GM19328 (cell line): ENCODE measurements at regions not wholly inside any gene's neighbourhood (a gene's known extent, or its start where the extent isn't known, plus 50 kb on each side); places are given as distances from the start of the nearest gene placed in this dataset.

Experiments
- ATAC-seq: cut with Tn5 transposase; IDR thresholded peaks from one replicate; pipeline ENCODE4 v1.9.1; 2021; ENCODE audit warnings: mild to moderate bottlenecking, moderate library complexity; ENCODE audit not compliant: unreplicated experiment

DNA sequence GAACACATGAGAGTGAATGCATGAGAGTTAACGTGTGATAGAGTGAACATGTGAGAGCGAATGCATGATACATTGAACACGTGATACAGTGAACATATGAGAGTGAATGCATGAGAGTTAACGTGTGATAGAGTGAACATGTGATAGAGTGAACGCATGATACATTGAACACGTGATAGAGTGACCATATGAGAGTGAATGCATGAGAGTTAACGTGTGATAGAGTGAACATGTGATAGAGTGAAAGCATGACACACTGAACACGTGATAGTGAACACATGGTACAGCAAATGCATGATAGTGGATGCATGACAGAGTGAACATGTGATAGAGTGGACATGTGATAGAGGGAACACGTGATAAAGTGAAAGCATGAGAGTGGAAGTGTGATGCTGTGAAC lies 517.9 kb downstream of the EIPR1 start:
- no peak for ATAC-seq

DNA sequence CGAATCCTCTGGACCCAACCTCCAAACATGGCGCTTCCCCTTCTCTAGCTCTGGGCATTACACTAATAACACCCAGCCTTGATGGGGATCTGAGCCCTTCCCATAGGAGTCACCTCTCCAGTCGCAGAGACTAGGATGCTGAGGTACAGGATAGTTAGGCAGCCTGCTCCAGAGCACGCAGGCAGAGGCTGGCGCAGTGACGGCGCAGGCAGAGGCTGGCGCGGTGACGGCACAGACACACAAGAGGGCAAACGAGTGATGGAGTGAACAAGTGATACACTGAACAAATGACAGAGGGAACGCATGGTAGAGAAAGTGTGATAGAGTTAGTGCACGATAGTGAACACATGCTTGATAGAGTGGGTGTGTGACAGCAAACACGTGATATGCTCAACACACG lies 518.5 kb downstream of the EIPR1 start:
- no peak for ATAC-seq

DNA sequence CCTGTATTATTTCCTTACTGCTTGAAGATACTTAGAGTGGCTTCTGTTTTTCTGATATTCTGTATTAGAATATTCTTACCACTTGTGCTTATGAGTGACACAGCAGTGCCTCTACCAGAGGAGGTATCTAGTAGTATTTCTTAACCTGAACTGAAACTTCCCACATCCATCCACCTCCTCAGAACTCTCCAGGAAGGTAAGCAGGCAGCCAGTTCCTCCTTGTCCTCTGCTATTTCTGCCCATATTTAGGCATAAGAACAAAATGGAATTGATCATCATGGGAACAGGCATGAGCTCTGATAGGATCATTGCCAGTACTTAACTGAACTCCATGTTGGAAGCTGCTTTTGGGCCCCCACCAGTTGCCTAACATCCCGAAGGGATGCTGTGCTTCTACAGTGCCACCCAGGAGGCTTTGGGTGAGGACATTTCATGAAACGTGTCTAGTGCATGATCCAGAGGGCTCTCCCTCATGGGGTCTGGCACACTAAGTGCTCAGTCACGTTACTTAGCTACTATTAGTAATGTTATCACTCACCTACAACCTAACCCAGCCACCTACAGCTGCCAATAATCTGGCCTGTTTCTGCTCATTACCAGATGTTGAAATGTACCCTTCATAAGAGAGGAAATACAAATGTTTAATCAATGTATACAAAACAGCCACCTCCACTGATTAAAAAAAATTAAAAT lies 520.7 kb downstream of the EIPR1 start:
- no peak for ATAC-seq

DNA sequence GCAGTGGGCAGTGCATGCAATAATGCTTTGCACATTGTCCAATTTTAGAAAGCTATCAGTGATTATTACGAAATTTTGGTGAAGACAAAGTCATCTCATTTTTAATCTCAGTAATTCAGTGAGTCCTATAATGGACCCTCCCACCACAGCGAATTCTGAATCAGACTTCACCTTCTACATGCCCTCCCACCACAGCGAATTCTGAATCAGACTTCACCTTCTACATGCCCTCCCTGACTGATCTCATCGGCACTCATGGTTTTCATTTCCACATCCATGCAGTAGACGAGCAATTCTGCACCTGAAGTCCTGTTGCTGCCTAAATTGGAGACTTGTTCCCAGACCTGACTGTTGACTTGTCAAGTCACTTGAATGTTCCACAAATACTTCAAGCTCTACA lies 522.3 kb downstream of the EIPR1 start:
- ATAC-seq, result no peak

DNA sequence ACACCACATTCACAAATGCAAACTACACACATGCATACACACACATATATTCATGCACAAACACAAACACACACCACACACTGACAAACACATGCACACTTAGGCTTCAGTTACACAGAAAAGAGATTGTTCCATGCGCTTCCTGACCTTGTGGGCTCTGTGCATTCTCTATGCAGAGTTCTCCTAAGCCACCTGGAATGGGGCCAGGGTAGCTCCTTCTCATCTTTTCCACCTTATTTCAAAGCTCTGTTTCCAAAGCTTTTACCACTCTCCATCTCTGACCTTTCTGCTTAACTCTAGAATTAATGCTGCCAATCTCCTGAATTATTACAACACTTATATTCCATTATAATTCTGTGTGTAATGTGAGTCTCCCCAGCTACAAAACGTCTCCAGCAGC lies 522.3 kb upstream of the MYT1L start:
- no peak for ATAC-seq

DNA sequence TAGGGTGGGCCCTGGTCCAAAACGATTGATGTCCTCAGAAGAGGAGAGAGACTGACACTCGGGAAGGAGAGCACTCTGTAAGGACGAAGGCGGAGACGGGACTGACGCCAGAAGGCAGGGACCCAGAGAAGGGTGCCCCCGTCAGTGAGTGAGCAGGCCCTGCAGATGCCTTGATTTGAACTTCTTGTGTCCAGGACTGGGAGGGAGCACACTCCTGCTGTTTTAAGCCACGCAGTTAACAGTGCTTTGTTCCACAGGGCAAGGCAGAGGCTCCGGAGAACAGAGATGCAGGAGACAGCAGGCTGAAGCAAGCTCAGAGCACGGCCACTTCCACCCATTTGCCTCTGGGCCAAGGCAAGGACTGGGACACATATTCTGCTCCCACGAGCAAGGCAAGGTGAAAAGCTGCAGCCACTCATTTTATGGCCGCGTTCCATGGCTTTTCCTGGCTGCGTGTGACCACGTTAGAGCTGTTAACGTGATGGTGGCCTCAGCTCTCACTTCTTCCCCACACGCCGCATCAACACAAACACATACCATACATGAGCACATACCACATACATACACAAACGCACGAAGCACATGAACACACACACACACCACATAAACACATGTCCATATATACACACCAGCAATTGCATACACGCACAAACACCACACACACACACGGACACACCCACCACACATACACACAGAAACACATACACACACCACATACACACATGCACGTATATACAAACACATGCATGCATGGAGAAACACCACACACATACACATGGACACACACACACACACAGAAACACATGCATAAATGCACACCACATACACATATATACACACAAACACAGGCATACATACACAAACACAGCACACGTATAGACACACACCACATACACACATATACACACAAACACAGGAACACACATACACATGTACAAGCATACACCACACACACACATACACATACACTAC lies 521.0 kb upstream of the MYT1L start:
- ATAC-seq, result no peak

DNA sequence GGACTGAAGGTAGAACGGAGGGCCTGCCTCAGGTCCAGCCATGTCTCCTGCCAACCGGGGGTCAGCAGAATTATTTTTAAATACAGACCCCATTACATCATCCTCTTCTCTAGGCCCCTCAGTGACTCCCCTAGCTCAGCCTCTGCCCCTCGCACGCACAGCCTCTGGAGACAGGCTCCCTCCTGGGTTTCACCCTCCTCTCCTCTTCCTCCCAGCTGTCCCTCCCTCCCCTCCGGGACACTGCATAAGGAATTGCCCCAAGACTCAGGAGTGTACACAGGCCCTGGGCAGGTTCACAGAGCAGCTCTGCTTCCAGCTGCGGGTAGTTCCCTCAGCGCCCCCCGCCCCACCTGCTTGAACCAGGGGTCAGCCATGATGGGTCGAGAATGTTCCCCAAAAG lies 520.2 kb upstream of the MYT1L start:
- no peak for ATAC-seq

DNA sequence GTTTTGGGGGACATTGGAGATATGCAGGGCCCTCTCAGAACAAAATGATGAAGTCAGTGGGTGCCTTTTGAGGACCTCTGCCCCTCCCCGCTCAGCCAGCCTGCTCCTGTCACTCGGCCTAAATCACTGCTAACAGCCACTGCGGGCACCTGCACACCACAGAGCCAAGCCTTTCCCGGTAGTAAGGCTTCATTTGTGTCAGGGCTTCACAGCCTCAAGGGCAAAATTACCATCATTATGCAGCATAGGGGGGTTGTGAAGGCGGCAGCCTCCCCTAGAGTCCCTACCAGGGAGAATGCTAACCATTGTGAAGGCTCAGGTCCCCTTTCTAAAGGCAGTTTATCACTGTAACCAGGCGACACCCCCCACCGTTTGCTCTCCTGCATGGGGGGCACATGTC lies 519.8 kb upstream of the MYT1L start:
- no peak for ATAC-seq

DNA sequence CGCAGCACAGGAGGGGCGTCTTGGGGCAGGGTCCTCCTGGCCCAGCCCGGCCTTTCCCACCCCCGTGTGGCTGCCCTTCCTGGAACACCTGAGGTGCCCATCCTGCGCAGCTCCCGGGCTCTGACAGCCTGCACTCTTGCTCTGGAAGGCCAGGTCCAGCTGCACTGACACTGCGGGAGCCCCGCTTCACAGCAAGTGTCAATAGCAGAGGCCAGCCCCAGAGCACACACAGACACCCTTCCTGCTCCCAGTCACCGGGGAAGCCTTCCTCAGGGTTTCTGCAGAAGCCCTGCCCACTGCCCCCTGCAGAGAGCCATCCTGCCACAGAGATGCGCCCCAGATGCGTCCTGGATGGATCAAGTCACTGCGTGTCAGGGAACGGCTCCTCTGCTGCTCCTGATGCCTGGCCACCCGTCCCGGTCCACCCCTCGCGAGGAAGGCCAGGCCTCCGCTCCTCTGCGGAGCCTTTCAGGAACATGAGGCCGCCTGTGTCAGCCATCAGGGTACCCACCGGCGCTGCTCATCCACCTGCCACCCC lies 519.2 kb upstream of the MYT1L start:
- ATAC-seq, result no peak

DNA sequence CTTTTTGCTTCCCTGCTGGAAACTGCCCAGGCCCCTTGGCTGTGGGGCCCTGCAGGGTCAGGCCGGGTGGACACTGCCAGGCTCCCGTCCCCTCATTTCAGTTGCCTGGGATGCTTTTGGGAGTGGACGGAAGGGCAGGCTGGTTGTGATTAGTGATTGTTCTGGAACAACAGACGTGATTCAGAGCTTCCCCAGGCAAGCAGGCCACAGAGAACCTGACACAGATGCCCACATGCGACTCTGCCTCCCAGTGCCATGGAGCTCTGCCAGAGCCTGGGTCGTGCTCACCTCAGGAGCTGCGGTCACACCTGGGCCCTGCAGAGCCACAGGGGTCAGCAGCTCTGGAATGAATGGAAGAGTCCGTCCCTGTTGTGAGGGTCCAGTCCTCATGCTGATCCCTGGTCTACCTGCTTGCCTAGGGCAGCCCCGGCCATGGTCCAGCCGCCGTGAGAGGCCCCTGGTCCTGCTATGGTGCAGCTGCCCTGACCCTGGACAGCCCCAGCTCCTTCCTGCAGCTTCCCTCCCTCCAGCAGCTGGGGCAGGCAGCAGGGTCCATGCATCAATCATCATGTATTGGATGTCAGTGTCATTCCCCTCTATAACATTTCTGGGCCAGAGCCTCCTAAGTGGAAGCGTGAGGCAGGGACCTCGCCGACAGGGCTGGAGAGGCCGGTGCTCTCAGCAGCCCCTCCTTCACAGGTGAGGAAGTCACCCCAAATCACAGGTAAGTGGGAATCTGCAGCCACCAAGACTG lies 518.6 kb upstream of the MYT1L start:
- no peak for ATAC-seq

DNA sequence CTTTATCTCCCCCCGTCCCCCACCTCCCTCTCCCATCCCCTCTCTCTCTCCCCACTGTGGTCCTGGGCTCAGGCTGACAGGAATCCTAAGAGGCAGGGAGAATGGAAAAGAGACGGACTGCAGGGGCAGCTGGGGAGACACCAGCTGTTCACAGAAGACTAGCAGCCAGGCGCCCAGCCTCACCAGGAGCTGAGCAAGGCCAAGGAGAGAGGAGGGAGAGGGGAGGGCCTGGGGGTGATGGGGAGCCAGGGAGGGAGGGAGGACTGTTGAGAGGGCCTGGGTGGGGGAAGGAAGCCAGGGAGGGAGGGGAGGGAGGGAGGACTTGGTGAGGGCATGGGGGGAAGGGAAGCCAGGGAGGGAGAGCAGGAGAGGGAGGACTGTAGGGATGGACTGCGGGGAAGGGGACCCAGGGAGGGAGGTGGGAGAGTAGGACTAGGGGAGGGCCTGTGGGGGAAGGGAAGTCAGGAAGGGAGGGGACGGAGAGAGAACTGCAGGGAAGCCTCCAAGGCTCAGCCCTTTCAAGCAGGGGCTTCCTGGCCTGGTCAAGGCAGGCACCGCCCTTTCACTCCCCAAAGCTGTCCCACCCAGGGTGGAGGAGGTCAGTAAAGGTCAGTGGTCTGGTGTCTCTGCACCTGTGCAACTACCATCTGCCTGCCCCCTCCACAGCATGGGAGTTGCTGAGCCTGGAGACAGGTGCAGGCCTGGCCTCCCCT lies 517.7 kb upstream of the MYT1L start:
- ATAC-seq, result no peak

DNA sequence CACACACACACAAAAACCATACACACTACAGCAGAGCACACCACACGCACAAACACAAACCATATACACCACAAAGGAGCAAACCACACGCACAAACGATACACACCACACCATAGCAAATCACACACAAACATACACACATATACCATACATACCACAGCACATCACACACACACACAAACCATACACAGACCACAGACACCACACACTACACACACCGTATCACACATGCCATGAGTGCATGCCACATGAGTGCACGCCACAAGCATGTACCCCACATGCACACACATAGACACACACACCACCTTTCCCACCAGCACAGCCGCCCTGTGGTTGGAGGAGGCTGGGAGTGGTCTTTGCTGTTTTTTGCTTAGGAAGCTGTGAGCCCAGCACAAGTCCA lies 517.1 kb upstream of the MYT1L start:
- no peak for ATAC-seq

DNA sequence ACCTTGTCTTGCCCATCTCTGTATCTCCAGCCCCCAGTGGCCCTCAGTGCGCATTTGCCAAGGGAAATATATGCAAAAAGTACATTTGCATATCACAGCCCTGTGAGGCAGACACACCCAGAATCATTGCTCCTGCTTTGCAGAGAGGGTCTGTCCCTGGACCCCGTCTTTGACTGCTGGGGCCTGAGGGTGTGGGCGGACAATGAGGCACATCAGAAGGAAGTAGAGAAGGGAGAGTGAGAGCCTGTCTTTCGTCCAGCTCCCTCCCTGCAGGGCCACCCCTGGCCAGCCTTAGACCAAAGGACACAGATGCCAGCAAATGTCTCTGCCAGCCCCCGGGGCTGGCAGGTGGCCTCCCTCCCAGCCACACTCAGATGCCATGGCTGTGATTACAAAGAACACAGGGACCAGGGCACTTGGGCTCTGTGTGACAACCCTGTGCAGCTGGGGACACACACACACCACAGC lies 516.2 kb upstream of the MYT1L start:
- ATAC-seq, result no peak

DNA sequence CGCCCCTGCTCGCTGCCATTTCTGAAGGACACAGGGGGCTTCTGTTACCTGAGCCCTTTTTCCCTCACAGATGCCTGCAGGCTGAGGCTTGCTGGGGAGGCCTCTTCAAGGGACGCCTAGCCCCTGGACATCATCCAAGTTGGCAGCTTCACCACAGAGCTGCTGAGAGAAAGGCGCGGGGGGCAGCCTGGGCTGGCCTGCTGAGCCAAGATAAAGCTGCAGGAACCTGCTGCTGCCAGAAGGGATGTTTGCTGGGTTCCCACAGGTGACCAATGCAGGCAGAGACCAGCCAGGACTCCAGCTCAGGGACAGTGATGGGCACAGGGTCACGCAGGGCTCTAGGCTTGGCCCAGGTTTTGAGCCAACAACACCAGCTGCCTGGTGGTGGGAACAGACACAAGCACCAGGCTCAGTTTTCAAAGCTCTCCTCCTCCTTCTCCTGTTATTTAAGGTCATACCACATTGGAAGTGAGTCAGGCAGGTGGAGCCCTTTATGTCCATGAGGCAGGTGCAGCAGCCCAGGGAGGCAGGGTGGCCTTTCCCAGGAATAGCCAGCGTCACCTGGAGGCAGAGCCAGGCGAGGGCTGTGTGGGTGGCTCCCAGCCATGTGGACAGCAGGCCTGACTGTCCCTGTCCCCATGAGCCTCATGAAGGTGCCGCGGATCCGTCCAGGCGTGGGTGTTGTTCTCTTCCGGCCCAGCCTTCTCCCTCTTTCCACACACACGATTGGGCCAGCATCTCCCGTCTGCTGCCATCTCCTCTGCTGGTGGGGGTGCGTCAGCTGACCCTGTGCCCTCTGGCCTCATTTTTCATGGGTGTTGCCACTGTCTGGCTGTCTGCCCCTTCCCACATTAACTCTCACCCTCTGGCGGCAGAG lies 515.5 kb upstream of the MYT1L start:
- no peak for ATAC-seq

DNA sequence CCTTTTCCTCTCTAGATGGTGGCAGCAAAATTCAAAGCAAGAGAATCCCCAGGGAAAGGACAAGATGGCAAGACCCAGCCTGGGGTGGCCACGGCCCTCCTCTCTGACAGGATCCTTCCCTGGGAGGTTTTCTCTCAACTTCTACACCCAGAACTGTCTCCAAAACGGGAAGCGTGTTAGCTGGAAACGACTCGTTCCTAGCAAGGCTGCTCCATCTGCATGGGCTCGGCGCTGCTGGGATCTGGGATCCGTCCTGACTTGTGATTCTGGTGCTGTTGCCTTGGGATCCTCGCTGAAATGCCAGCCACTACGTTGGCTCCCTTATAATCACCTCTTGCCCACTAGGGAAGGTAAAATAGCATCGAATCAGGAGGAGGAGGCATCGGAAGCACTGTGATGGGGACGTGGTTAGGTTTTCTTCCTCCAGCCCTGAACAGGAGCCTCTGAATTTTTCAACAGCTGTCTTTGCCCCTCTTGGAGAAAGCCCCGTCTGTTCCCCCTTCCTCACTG lies 514.8 kb upstream of the MYT1L start:
- ATAC-seq, result no peak

DNA sequence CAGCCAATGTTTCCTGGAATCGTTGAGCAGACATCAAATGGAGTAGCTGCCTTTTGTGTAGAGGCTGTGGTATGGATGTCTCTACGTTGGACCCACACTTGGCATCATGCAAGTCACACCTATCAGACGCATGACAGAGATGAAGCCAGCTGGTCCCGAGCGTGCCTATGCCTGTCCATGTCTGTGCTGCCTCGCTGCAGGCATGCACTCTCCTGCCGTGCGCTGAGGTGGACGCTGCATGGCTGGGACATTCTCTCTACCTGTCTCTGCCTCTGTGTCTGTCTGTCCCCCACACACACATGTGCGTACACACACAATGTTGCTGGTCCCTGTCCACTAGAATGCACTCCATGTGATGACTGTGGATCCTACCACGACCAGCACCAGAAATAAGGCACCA lies 514.2 kb upstream of the MYT1L start:
- no peak for ATAC-seq

DNA sequence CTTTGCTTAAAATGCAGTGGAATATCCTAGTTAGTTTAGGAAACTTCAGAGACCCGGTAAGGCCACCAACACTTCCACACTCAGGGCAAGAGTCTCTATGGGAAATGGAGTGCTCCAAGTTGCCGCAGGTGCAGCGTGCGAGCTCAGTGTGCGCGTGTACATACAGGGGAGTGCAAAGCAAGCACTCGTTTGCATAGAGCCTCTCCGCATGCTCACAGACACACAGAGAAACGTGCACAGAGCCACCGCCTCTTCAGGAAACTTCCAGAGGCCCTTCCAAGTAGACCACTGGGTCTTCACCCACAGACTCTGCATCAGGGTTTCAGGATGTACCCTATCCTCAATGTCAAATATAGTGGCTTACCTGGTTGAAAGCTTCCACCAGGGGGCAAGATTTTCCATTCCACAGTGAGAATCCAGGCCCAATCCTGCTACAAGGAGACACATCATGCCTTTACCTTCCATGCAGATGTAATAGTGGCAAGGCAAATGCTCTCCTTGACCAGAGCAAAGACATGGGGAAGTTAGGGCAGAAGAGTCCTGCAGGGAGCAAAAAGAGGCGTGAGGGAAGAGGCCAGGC lies 513.0 kb upstream of the MYT1L start:
- ATAC-seq, result no peak

DNA sequence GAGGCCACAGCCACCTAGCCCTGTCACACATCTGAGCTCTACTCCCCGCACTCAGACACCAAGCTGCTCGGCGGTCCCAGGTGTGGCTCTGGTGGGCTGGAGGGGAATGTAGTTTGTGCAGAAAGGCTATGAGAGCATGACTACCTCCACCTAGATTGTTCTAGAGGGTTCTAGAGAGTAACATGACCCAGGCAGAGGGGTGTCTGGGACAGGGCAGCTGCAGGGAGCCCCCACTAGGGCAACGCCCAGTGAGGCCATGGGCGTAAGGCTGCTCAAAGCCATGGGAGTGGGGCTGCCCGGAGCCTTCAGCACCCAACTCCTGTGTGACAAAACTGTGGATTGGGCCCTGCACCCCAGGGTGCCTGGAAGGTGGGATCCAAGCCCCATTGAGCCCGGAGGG lies 511.4 kb upstream of the MYT1L start:
- no peak for ATAC-seq

DNA sequence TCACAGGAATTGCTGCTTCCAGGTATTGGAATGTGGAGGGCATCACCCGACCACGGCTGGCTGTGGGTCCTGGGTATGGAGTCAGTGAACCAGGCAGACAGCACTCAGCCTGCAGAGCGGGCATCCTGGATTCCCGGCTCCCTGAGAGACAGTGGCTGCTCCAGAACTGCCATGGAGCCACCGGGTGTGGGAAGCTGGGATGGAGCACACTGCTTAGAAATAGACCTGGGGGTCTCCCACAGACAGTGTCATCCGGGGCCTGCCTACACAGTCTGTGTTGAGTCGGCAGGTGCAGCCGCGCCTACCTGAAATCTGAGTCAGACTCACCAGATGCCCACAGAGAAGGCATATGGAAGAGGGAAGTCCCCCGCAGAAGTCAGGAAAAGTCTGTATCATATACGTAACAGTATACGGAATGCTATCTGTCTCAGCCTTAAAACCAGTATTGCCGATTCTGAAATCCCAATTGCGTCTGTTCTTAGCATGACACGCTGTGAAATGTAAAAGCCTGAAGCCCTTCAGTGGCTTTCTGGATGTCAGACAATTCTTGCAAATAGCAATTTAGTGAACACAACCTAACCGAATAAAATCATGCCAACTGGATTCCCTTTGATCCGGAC lies 509.7 kb upstream of the MYT1L start:
- ATAC-seq, result no peak
